ENCODE measurements at regions not wholly inside any gene's neighbourhood (a gene's known extent, or its start where the extent isn't known, plus 50 kb on each side); places are given as distances from the start of the nearest gene placed in this dataset. TPM values are rescaled to one million over a fixed set of nuclear protein-coding genes. Genes with fewer than 3 reads are reported as not detected.

DNA sequence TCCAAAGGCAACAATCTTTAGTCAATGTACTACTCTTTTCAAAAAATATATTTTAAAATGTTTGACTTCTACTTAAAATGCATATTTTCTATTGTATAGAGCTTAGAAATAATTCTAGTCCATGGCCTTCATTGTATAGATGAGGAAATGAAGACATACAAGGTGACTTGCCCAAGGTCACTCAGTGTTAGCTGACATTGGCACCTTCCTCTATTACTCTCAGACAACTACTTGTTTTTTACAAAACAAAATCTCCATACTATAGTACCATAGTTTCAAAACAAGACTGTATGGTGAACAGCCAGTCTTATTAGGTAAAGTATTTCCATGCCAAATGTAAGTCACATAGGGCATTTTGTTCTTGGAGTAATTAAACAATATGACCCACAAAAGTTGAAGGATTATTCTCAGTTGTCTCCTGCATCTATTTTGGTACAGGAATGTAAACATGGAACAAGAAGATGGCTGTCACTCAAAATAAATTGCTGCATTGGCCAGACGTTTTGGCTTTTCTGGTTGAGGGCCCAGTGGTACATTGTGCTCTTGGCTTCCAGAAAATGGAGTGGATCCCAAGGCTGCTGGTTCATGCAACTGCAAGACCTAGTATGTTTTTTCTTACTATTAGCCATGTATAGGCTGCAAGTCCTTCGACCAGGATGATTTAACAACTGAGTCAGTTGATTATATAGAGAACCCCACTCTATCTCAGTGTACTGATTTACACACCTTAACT is 54.3 kb upstream of the NOX3 start:
- TF ChIP-seq EZH2phosphoT487 (IDR thresholded peaks at IDR 0.05; ENCODE audit: insufficient read depth, low read depth) = no peak
- TF ChIP-seq EZH2 (IDR thresholded peaks at IDR 0.05; ENCODE audit: insufficient read depth, poor library complexity, severe bottlenecking) = no peak
- Histone ChIP-seq H3K36me3 (ENCODE audit: low read depth) (no peaks in the 10 kb centered on the region), H3K79me2 (ENCODE audit: insufficient read depth) (no peaks in the 10 kb centered on the region), H3F3A (ENCODE audit: insufficient read depth) (no peaks in the 10 kb centered on the region), H3K9me2 (ENCODE audit: insufficient read depth) (no peaks in the 10 kb centered on the region), H3K27me3 (replicated peaks; ENCODE audit: insufficient read depth) (no peaks in the 10 kb centered on the region), H3K9ac (no peak overlapping the region), H2AFZ (no peak overlapping the region), H4K20me1 (ENCODE audit: insufficient read depth) (no peaks in the 10 kb centered on the region), H3K9me3 (ENCODE audit: low read depth) (no peaks in the 10 kb centered on the region), H3K27ac (no peak overlapping the region), H3K4me2 (ENCODE audit: unreplicated experiment) (no peak overlapping the region), H3K4me3 (no peak overlapping the region), H3K4me1 (ENCODE audit: insufficient read depth) (peaks cover 7% of the 10 kb centered on the region)
- 53 to 71% methylated on average over 2 of the region's 2 CpGs for whole genome bisulfite sequencing, 2 experiments (ENCODE audit: low coverage in 1 of 2, low lambda C conversion rate in 2 of 2, missing lambda C conversion rate in 2 of 2)
- no peak for DNase-seq
- in situ Hi-C loops (cut with MboI) = no loop called here

DNA sequence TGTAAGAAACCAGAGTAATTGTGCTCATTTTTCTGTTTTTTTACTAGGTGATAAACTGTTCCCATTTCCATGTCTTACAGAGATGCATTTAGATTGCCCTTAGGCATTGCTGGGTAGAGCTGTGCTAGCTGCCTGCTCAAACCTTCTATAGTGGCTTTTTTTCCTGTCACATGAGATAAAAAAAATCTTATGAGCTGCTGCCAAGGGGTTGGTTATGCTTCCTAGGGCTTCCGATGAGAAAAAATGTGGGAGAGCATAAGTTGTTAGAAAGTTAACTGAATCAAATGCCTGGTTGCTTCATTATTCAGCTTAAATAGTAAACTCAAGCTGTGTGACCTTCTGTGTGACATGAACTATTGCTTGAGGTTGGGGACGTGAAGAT is 50.0 kb upstream of the NOX3 start:
- Histone ChIP-seq H3K9me2 (ENCODE audit: insufficient read depth) (no peaks in the 10 kb centered on the region), H3K36me3 (ENCODE audit: low read depth) (no peaks in the 10 kb centered on the region), H3K4me3 (no peak overlapping the region), H4K20me1 (ENCODE audit: insufficient read depth) (no peaks in the 10 kb centered on the region), H3K27me3 (replicated peaks; ENCODE audit: insufficient read depth) (no peaks in the 10 kb centered on the region), H3K4me2 (ENCODE audit: unreplicated experiment) (no peak overlapping the region), H3K79me2 (ENCODE audit: insufficient read depth) (no peaks in the 10 kb centered on the region), H2AFZ (peak overlapping the region; percentile 3; the same call in 1 of the 2 replicates), H3F3A (ENCODE audit: insufficient read depth) (no peaks in the 10 kb centered on the region), H3K9me3 (ENCODE audit: low read depth) (no peaks in the 10 kb centered on the region), H3K27ac (no peak overlapping the region), H3K4me1 (ENCODE audit: insufficient read depth) (peaks cover 7% of the 10 kb centered on the region), H3K9ac (no peak overlapping the region)
- in situ Hi-C loops (cut with MboI) = no loop called here
- TF ChIP-seq EZH2phosphoT487 (IDR thresholded peaks at IDR 0.05; ENCODE audit: insufficient read depth, low read depth) (no peak), EZH2 (IDR thresholded peaks at IDR 0.05; ENCODE audit: insufficient read depth, poor library complexity, severe bottlenecking) (no peak)
- WGBS, 2 experiments (ENCODE audit: low coverage in 1 of 2, low lambda C conversion rate in 2 of 2, missing lambda C conversion rate in 2 of 2) = 25 to 30% methylated on average over 2 of the region's 2 CpGs
- no peak for DNase-seq

MicroRNAs in the stretch of these regions (microRNA counts, 767-probe panel; counts per million panel counts)
- microRNA hsa-miR-1202 = 447 counts per million, percentile 86 among the panel's probes with 10 or more counts

Small RNAs in the stretch of these regions (microRNA-seq; reads per million reads assigned to microRNA genes)
- gene MIR1202 (ENCODE audit: borderline number of aligned reads) = not detected

Small RNAs in the stretch of these regions (small RNA-seq; reads per million reads assigned to genes)
- not detected for gene MIR1202 (ENCODE audit: low read depth, low replicate concordance)
- not detected for gene RNU7-152P (ENCODE audit: low read depth, low replicate concordance)
- gene SNORD28B (ENCODE audit: low read depth, low replicate concordance) = 0.25 reads per million

Data from GM23248 (cell line).